OCI-LY1 (cell line): ENCODE measurements at regions not wholly inside any gene's neighbourhood (a gene's known extent, or its start where the extent isn't known, plus 50 kb on each side); places are given as distances from the start of the nearest gene placed in this dataset.

ENCODE experiments used
- EZH2 ChIP-seq: fragments of 200-600 bp; sonication (generic), shearing (Covaris generic); IDR thresholded peaks from 2 replicates; pipeline ENCODE4 v1.8.0; 2017; ENCODE audit warnings: borderline replicate concordance, mixed run types, mild to moderate bottlenecking, antibody characterized with exemption, low read length, moderate library complexity, mixed read lengths
- TF ChIP-seq, protein P1 (sequence below): fragments of 200-600 bp; sonication (generic), shearing (Covaris generic); IDR thresholded peaks from 2 replicates; pipeline ENCODE4 v1.5.1; 2017; ENCODE audit warnings: mild to moderate bottlenecking, antibody characterized with exemption, low read length, moderate library complexity, mixed read lengths

DNA sequence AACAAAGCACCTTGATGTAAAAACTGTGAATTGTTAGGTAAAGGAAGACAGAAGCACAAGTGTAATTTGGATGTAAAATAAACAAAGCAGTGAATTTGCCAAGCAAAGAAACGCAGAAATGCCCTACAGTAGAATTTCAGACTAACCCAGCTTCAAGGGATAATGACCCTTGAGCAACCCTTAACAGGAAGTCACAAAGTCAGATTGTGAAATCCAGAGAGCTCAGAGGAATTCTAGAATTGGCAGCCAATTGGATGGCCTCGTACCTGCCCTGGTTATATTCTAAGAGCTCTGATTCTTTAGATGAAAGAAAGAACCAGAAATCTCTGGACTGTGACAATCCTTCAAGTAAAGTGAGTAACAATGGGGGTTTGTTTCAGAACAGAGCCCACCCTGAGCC is 152.7 kb upstream of the CHRM3 start:
- TF ChIP-seq, protein P1, sequence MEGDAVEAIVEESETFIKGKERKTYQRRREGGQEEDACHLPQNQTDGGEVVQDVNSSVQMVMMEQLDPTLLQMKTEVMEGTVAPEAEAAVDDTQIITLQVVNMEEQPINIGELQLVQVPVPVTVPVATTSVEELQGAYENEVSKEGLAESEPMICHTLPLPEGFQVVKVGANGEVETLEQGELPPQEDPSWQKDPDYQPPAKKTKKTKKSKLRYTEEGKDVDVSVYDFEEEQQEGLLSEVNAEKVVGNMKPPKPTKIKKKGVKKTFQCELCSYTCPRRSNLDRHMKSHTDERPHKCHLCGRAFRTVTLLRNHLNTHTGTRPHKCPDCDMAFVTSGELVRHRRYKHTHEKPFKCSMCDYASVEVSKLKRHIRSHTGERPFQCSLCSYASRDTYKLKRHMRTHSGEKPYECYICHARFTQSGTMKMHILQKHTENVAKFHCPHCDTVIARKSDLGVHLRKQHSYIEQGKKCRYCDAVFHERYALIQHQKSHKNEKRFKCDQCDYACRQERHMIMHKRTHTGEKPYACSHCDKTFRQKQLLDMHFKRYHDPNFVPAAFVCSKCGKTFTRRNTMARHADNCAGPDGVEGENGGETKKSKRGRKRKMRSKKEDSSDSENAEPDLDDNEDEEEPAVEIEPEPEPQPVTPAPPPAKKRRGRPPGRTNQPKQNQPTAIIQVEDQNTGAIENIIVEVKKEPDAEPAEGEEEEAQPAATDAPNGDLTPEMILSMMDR = no peak
- no peak for TF ChIP-seq EZH2
